ENCODE measurements at regions not wholly inside any gene's neighbourhood (a gene's known extent, or its start where the extent isn't known, plus 50 kb on each side); places are given as distances from the start of the nearest gene placed in this dataset.

- Histone ChIP-seq H3K4me1 (no peaks in the 10 kb centered on the region), H3K27ac (no peak overlapping the region), H3K9me3 (no peaks in the 10 kb centered on the region), H3K36me3 (no peaks in the 10 kb centered on the region), H3K4me3 (no peak overlapping the region), H3K27me3 (no peaks in the 10 kb centered on the region)
- TF ChIP-seq POLR2A (IDR thresholded peaks at IDR 0.05) (no peak), POLR2AphosphoS5 (IDR thresholded peaks at IDR 0.05) (no peak), CTCF (IDR thresholded peaks at IDR 0.05) (no peak)
- intact Hi-C loops (cut with DNase I; ENCODE audit: low total_unique reads), result no loop called here
- no peak for DNase-seq (ENCODE audit: low spot score in 2 of 2)
These were observed 310.7 kb downstream of the CNTN3 start for GRCh38 chr3:74303711-74304110.

- Histone ChIP-seq H3K27ac (no peak overlapping the region), H3K4me3 (no peak overlapping the region), H3K36me3 (no peaks in the 10 kb centered on the region), H3K9me3 (no peaks in the 10 kb centered on the region), H3K4me1 (no peaks in the 10 kb centered on the region), H3K27me3 (no peaks in the 10 kb centered on the region)
- intact Hi-C loops (cut with DNase I; ENCODE audit: low total_unique reads), result no loop called here
- TF ChIP-seq POLR2AphosphoS5 (IDR thresholded peaks at IDR 0.05), result no peak
- no peak for TF ChIP-seq CTCF (IDR thresholded peaks at IDR 0.05)
- no peak for TF ChIP-seq POLR2A (IDR thresholded peaks at IDR 0.05)
- no peak for DNase-seq (ENCODE audit: low spot score in 2 of 2)
These were observed 311.5 kb downstream of the CNTN3 start for GRCh38 chr3:74302969-74303368.

- Histone ChIP-seq H3K4me1 (no peaks in the 10 kb centered on the region), H3K9me3 (no peaks in the 10 kb centered on the region), H3K36me3 (no peaks in the 10 kb centered on the region), H3K27ac (no peak overlapping the region), H3K27me3 (no peaks in the 10 kb centered on the region), H3K4me3 (no peak overlapping the region)
- TF ChIP-seq POLR2A (IDR thresholded peaks at IDR 0.05) (no peak), POLR2AphosphoS5 (IDR thresholded peaks at IDR 0.05) (no peak), CTCF (IDR thresholded peaks at IDR 0.05) (no peak)
- no peak for DNase-seq (ENCODE audit: low spot score in 2 of 2)
- intact Hi-C loops (cut with DNase I; ENCODE audit: low total_unique reads), result no loop called here
These were observed 312.2 kb downstream of the CNTN3 start for GRCh38 chr3:74302281-74302680.

GRCh38 chr3:74301056-74301455 is 313.4 kb downstream of the CNTN3 start:
- Histone ChIP-seq H3K27ac (no peak overlapping the region), H3K4me1 (no peaks in the 10 kb centered on the region), H3K27me3 (no peaks in the 10 kb centered on the region), H3K36me3 (no peaks in the 10 kb centered on the region), H3K9me3 (no peaks in the 10 kb centered on the region), H3K4me3 (no peak overlapping the region)
- DNase-seq (ENCODE audit: low spot score in 2 of 2), result no peak
- TF ChIP-seq POLR2AphosphoS5 (IDR thresholded peaks at IDR 0.05), result no peak
- no peak for TF ChIP-seq POLR2A (IDR thresholded peaks at IDR 0.05)
- TF ChIP-seq CTCF (IDR thresholded peaks at IDR 0.05), result no peak
- intact Hi-C loops (cut with DNase I; ENCODE audit: low total_unique reads), result no loop called here

- intact Hi-C loops (cut with DNase I; ENCODE audit: low total_unique reads), result no loop called here
- H3K27me3 ChIP-seq, result no peaks in the 10 kb centered on the region
- H3K4me3 ChIP-seq, result no peak overlapping the region
- no peaks in the 10 kb centered on the region for H3K36me3 ChIP-seq
- H3K9me3 ChIP-seq, result no peaks in the 10 kb centered on the region
- TF ChIP-seq POLR2A (IDR thresholded peaks at IDR 0.05) (no peak), POLR2AphosphoS5 (IDR thresholded peaks at IDR 0.05) (no peak), CTCF (IDR thresholded peaks at IDR 0.05) (no peak)
- no peak overlapping the region for H3K27ac ChIP-seq
- H3K4me1 ChIP-seq, result no peaks in the 10 kb centered on the region
- no peak for DNase-seq (ENCODE audit: low spot score in 2 of 2)
These were observed 319.0 kb downstream of the CNTN3 start for GRCh38 chr3:74295479-74295878.

Measured in breast epithelium (tissue), 4 donors.